OCI-LY7 (cell line): ENCODE measurements at regions not wholly inside any gene's neighbourhood (a gene's known extent, or its start where the extent isn't known, plus 50 kb on each side); places are given as distances from the start of the nearest gene placed in this dataset.

Experiments
- EZH2phosphoT487 ChIP-seq: fragments of 200-600 bp; sonication (generic); IDR thresholded peaks from 2 replicates; pipeline ENCODE4 v1.6.1; 2018; ENCODE audit warnings: low read depth, borderline replicate concordance, mild to moderate bottlenecking, mixed run types, antibody characterized with exemption, low read length, moderate library complexity, mixed read lengths
- TF ChIP-seq, protein P1 (sequence below): fragments of 200-600 bp; sonication (generic); conservative IDR thresholded peaks from 2 replicates; pipeline ENCODE4 v1.5.1; 2014; ENCODE audit warnings: mild to moderate bottlenecking, antibody characterized with exemption, low read length, moderate library complexity, mixed read lengths

DNA sequence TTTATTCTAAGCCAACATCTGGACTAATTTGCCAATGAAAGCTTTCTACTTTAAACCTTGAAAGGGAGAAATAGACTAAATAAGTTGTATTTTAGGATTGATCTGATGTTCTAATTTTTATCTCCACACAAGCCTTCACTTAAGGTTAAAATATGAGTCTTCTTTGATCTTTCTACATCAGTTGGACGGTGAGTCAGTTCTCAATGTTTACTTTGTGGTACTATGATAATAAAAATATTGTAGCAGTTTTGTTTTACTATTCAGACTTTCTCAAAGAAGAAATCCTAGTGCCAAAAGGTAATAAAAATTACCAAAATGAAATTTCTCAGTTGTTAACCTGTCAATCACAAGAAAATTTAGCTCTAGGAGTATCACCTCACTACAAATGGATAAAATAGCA lies 203.5 kb upstream of the RGMB start:
- TF ChIP-seq, protein P1, sequence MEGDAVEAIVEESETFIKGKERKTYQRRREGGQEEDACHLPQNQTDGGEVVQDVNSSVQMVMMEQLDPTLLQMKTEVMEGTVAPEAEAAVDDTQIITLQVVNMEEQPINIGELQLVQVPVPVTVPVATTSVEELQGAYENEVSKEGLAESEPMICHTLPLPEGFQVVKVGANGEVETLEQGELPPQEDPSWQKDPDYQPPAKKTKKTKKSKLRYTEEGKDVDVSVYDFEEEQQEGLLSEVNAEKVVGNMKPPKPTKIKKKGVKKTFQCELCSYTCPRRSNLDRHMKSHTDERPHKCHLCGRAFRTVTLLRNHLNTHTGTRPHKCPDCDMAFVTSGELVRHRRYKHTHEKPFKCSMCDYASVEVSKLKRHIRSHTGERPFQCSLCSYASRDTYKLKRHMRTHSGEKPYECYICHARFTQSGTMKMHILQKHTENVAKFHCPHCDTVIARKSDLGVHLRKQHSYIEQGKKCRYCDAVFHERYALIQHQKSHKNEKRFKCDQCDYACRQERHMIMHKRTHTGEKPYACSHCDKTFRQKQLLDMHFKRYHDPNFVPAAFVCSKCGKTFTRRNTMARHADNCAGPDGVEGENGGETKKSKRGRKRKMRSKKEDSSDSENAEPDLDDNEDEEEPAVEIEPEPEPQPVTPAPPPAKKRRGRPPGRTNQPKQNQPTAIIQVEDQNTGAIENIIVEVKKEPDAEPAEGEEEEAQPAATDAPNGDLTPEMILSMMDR, result no peak
- no peak for TF ChIP-seq EZH2phosphoT487
